Left renal cortex interstitium (tissue), 4 donors: ENCODE measurements at regions not wholly inside any gene's neighbourhood (a gene's known extent, or its start where the extent isn't known, plus 50 kb on each side); places are given as distances from the start of the nearest gene placed in this dataset.

Source experiments
- DNase-seq, 4 donors: peaks; one replicate each; pipeline ENCODE4 v3.0.0-alpha.2; 2013; ENCODE audit warnings: low read depth in 4 of 4, low spot score in 2 of 4, missing footprints in 1 of 4

DNA sequence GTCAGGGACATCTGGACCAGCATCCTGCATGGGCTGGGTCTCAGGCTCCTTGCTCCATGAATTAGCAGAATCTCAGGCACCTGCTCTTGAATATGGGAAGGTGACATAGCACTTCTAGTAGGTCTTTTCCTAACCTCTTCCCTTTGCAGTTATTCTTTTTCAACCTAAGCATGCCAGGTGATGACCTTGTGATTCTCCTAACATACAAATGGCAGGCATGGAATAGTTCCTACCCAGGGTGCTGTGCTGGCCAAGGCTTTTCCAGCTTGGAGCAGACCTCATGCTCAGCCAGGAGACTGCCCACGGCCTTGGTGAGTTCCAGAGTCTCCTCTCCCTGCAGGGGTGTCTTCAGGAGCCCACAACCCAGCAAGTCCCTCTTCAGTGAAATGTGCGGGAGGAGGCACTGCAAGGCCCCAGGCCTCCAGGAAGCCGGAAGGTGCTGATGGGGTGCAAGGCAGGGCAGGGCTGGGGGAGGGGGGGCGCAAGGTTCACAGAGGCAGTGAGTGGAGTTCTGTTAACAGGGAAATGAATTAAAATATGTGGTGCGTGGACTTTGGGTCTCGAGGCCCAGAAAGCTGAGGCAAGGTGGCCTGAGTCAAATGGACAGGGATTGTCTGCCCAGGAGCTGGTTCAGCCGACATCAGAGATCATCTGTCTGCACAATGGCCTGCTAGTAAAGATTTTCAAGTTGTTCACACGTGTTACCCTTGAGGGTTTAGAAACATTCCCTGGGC lies 75.9 kb upstream of the SEPTIN5 start:
- no peak for DNase-seq

DNA sequence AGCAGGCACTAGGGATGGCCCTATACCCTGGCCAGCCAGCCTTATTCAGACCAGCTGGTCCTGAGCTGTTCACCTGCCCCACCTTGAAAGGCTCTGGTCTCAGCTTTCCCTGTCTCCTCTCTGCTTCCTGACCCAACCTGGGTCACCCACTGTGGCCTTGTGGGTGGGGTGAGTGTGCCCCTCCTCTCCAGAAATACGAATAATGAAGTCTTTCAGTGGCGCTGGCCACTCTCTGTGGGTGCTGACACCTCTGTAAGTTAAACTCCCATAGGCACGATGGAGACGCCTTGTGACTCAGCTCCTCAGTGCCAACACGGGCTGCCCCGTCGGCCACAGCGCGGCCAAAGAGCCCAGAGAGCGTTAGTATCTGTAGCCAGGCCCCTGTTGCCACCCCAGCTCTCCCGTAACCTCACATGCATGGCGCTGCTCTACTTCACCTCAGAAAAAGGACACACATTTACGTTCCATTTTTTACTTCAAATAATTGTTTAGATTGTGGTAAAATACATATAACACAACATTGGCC lies 74.6 kb upstream of the SEPTIN5 start:
- no peak for DNase-seq

DNA sequence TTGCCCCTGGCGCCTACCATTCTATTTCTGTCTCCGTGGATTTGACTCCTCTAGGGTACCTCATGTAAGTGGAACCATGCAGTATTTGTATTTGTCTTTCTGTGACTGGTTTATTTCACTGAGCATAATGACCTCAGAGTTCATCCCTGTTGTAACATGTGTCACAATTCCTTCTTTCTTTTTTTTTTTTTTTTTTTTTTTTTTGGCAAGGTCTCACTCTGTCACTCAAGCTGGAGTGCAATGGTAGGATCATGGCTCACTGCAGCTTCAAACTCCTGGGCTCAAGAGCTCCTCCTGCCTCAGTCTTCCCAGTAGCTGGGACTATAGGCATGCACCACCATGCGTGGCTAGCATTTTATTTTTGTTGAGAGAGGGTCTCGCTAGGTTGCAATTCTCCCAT lies 74.0 kb upstream of the SEPTIN5 start:
- no peak for DNase-seq

GRCh38 chr22:19641254-19641982 lies 72.9 kb upstream of the SEPTIN5 start:
- DNase-seq: no peak

GRCh38 chr22:19641983-19642451 lies 72.3 kb upstream of the SEPTIN5 start:
- DNase-seq: no peak

DNA sequence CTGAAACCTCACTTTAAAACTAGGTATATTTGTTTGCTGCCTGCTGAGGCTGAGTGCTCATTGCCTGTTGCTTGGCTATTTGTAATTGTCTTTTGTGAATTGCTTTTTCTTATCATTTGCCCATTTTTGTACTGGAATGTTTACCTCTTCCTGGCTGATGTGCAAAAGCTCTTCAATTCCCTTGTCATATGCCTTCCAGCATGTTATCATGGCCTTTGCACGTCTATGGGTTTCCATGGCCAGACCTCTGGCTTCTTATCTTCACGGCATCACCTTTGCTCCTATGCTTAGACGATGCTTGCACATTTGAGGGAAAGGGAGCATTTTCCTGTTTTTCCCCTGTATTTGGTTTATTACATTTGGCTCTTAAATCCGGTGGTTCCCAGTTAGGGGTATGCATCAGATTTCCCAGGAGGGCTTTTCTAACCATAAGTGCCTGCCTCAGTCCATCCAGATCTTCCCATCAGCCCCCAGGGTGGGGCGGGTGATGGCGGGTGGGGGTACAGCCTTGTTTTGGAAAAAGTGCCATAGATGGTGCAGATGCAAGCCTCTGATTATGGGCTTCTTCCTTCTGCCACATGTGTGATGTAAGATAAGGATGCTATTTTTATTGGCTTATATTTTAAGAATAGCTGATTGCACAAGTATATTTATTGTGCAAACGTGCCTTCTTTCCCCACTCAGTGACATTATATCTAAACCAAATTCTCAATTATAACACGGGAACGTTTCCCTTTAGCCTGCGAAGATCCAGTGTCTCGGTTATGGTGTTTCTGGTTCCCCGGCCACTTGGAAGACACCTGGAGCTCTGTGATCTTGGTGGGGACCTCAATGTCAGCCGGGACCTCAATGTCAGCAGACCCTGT lies 70.6 kb upstream of the SEPTIN5 start:
- no peak for DNase-seq

DNA sequence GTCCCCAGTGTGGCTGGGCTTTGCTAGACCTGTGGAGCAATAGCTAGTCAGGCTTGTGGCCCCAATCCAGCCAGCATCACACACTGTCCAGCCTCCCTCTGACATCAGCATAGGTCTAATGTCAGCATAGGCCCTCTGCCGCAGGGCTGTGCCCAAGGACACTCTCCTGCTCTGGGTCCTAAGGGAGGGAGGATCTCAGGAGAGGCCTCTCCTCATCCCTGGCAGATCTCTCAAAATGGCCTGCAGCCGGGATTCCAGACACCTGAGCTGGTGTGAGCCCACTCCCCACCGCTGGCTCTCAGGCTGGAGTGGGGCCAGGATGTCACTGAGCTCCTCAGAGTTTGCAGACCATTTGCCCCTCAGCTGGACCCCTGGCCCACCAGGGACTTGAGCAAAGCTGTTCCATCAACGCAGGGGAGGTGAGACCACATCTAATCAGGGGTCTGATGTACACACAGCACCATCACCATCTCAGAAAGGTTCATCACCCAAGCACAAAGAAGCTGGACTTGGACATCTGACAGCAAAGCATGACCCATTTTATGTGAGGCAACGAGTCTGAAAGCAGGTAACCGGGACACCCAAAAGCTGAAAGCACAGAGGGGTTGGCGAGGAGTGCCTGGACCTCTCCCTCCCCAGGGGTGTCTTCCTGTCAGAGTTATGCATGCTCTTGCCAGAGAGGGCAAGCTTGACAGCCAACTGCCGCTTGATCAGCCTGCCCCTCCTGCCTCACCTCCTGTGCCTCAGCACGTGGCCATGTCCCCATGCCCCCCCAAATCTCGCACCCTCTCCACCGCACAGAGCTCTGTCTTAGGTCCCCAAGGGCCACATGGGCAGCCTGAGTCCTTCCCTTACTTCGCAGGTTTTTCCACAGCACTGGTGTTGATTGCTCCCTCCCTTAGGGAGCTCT lies 69.7 kb upstream of the SEPTIN5 start:
- no peak for DNase-seq

DNA sequence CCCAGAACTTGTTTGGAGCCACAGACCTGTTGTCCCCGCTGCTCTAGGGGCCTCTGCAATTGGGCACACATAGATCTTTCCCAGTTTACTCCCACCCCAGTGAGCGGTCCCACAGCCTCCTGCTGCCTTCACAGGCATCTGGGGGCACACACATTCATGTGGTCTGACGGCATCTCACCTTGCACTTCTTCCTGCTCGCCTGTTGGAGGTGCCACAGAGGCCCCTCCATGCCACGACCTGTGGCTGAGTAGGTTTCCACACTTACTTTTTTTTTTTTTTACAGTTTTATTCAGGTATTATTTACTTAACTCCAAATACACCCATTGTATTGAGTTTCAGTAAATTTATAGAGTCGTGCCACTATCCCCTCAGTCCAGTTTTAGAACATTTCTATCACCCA lies 68.9 kb upstream of the SEPTIN5 start:
- DNase-seq: no peak

GRCh38 chr22:19645905-19646304 lies 68.4 kb upstream of the SEPTIN5 start:
- DNase-seq: no peak

GRCh38 chr22:19646383-19646782 lies 67.9 kb upstream of the SEPTIN5 start:
- no peak for DNase-seq

DNA sequence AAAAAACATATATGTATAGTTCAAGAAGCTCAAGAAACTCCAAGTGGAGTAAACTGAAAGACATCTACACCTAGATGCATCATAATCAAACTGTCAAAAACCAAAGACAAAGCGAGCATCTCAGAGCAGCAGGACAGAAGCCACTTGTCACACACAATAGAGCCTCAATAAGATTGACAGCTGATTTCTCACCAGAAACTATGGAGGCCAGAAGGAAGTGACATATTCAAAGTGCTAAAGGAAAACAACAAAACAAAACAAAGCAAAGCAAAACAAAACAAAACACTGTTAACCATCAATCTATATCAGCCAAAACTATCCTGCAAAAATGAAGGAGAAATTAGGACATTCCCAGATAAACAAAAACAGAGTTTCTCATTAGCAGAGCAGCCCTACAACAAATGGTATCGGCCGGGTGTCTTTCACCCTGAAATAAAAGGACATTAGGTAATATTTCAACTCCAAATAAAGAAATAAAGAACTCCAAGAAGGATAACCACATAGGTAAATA lies 65.8 kb upstream of the SEPTIN5 start:
- no peak for DNase-seq

GRCh38 chr22:19652316-19652715 lies 62.0 kb upstream of the SEPTIN5 start:
- no peak for DNase-seq

- no peak for DNase-seq
Measured at GRCh38 chr22:19654338-19654987, 59.8 kb upstream of the SEPTIN5 start.

GRCh38 chr22:19655399-19655798 lies 58.9 kb upstream of the SEPTIN5 start:
- DNase-seq: no peak

- DNase-seq: no peak
Measured at GRCh38 chr22:19656541-19657251, 57.6 kb upstream of the SEPTIN5 start.

- DNase-seq: no peak
Measured at GRCh38 chr22:19657252-19658056, 56.8 kb upstream of the SEPTIN5 start.

- no peak for DNase-seq
Measured at GRCh38 chr22:19658057-19658966, 56.0 kb upstream of the SEPTIN5 start.
